Neural progenitor cell (in vitro differentiated cells): ENCODE measurements at regions not wholly inside any gene's neighbourhood (a gene's known extent, or its start where the extent isn't known, plus 50 kb on each side); places are given as distances from the start of the nearest gene placed in this dataset.

Experiments
- DNase-seq: peaks from one replicate; pipeline ENCODE4 v3.0.0-alpha.2; 2016; ENCODE audit warnings: low spot score
- H2AFZ ChIP-seq: fragments of 200-600 bp; sonication (generic); replicated peaks from 2 replicates; pipeline ENCODE4 v1.6.1; 2016; ENCODE audit warnings: antibody characterized with exemption
- H3F3A ChIP-seq: fragments of 200-600 bp; sonication (generic); 2 replicates; pipeline ENCODE4 v1.6.1; 2016; ENCODE audit warnings: antibody characterized with exemption, low read depth
- H3K27ac ChIP-seq: fragments of 200-600 bp; sonication (generic); 2 replicates; pipeline ENCODE4 v1.5.1; 2016; ENCODE audit warnings: mild to moderate bottlenecking
- H3K27me3 ChIP-seq: fragments of 200-600 bp; sonication (generic); 2 replicates; pipeline ENCODE4 v1.6.1; 2016; ENCODE audit warnings: mild to moderate bottlenecking, moderate library complexity
- H3K36me3 ChIP-seq: fragments of 200-600 bp; sonication (generic); 2 replicates; pipeline ENCODE4 v1.5.1; 2016
- H3K4me1 ChIP-seq: fragments of 200-600 bp; sonication (generic); 2 replicates; pipeline ENCODE4 v1.6.1; 2016; ENCODE audit warnings: mixed run types
- H3K4me2 ChIP-seq: fragments of 200-600 bp; sonication (generic); 2 replicates; pipeline ENCODE4 v1.6.1; 2016
- H3K4me3 ChIP-seq: fragments of 200-600 bp; sonication (generic); 2 replicates; pipeline ENCODE4 v1.5.1; 2016
- H3K79me2 ChIP-seq: fragments of 200-600 bp; sonication (generic); 2 replicates; pipeline ENCODE4 v1.6.1; 2016; ENCODE audit warnings: low read depth
- H3K9ac ChIP-seq: fragments of 200-600 bp; sonication (generic); 2 replicates; pipeline ENCODE4 v1.6.1; 2016
- H3K9me3 ChIP-seq: fragments of 200-600 bp; sonication (generic); 2 replicates; pipeline ENCODE4 v1.5.1; 2016; ENCODE audit warnings: low read depth
- H4K20me1 ChIP-seq: fragments of 200-600 bp; sonication (generic); 2 replicates; pipeline ENCODE4 v1.6.1; 2016; ENCODE audit warnings: low read depth
- H3K27ac Mint-ChIP-seq: 3 replicates; pipeline ENCODE4 v1.8.0; 2021; ENCODE audit warnings: mixed read lengths
- H3K27me3 Mint-ChIP-seq: 2 replicates; pipeline ENCODE4 v1.8.0; 2022; ENCODE audit warnings: low read depth, mild to moderate bottlenecking, inconsistent platforms, moderate library complexity, mixed read lengths; ENCODE audit not compliant: insufficient read depth
- H3K36me3 Mint-ChIP-seq: 3 replicates; pipeline ENCODE4 v1.8.0; 2021; ENCODE audit warnings: mixed read lengths
- H3K4me1 Mint-ChIP-seq: 3 replicates; pipeline ENCODE4 v1.8.0; 2021; ENCODE audit warnings: mixed read lengths
- H3K4me3 Mint-ChIP-seq: 3 replicates; pipeline ENCODE4 v1.8.0; 2021; ENCODE audit warnings: mild to moderate bottlenecking, moderate library complexity, mixed read lengths
- H3K9me3 Mint-ChIP-seq: 3 replicates; pipeline ENCODE4 v1.8.0; 2020; ENCODE audit warnings: mixed read lengths
- EZH2 ChIP-seq: fragments of 200-600 bp; sonication (generic); IDR thresholded peaks from 2 replicates; pipeline ENCODE4 v1.6.1; 2017; ENCODE audit warnings: antibody characterized with exemption, mild to moderate bottlenecking, moderate library complexity
- EZH2phosphoT487 ChIP-seq: fragments of 200-600 bp; sonication (generic); IDR thresholded peaks from 2 replicates; pipeline ENCODE4 v1.6.1; 2017; ENCODE audit warnings: antibody characterized with exemption
- TF ChIP-seq, protein P1 (sequence below): fragments of 200-600 bp; sonication (generic); IDR thresholded peaks from 2 replicates; pipeline ENCODE4 v1.5.1; 2017; ENCODE audit warnings: antibody characterized with exemption, mild to moderate bottlenecking

GRCh38 chr6:66086532-66086931 lies 379.5 kb upstream of the EYS start:
- Histone ChIP-seq H3K4me2 (no peak overlapping the region), H3K27ac (no peak overlapping the region), H2AFZ (no peak overlapping the region), H3K36me3 (no peaks in the 10 kb centered on the region), H3K27me3 (no peaks in the 10 kb centered on the region), H3K4me1 (no peaks in the 10 kb centered on the region), H3K9ac (no peak overlapping the region), H3F3A (no peaks in the 10 kb centered on the region), H3K9me3 (peaks cover 5% of the 10 kb centered on the region), H3K79me2 (no peaks in the 10 kb centered on the region), H4K20me1 (no peaks in the 10 kb centered on the region), H3K4me3 (no peak overlapping the region)
- TF ChIP-seq EZH2 (no peak), EZH2phosphoT487 (no peak)
- TF ChIP-seq, protein P1, sequence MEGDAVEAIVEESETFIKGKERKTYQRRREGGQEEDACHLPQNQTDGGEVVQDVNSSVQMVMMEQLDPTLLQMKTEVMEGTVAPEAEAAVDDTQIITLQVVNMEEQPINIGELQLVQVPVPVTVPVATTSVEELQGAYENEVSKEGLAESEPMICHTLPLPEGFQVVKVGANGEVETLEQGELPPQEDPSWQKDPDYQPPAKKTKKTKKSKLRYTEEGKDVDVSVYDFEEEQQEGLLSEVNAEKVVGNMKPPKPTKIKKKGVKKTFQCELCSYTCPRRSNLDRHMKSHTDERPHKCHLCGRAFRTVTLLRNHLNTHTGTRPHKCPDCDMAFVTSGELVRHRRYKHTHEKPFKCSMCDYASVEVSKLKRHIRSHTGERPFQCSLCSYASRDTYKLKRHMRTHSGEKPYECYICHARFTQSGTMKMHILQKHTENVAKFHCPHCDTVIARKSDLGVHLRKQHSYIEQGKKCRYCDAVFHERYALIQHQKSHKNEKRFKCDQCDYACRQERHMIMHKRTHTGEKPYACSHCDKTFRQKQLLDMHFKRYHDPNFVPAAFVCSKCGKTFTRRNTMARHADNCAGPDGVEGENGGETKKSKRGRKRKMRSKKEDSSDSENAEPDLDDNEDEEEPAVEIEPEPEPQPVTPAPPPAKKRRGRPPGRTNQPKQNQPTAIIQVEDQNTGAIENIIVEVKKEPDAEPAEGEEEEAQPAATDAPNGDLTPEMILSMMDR = no peak
- H3K27me3 Mint-ChIP-seq = no peaks in the 10 kb centered on the region
- no peaks in the 10 kb centered on the region for H3K36me3 Mint-ChIP-seq
- H3K4me3 Mint-ChIP-seq = no peak overlapping the region
- H3K4me1 Mint-ChIP-seq = no peaks in the 10 kb centered on the region
- H3K27ac Mint-ChIP-seq = no peak overlapping the region
- DNase-seq = no peak
- H3K9me3 Mint-ChIP-seq = peaks cover 17% of the 10 kb centered on the region

DNA sequence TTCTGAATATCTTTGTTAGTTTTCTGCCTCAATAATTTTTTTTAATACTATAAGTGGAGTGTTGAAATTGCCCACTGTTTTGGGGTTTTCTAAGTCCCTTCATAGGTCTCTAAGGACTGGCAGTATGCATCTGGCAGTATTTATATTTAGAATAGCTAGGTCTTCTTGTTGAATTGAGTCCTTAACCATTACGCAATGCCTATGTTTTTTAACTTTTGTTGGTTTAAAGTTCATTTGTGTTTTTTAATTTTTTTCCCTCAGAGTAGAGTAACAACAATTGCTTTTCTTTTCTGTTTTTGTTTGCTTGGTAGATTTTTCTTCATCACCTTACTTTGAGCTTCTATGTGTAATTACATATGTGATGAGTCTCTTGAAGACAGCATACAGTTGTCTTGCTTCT lies 375.9 kb upstream of the EYS start:
- peaks cover 17% of the 10 kb centered on the region for H3K9me3 Mint-ChIP-seq
- Histone ChIP-seq H3K9ac (no peak overlapping the region), H3K79me2 (no peaks in the 10 kb centered on the region), H3K36me3 (no peaks in the 10 kb centered on the region), H3F3A (no peaks in the 10 kb centered on the region), H3K4me3 (no peak overlapping the region), H3K9me3 (peaks cover 5% of the 10 kb centered on the region), H3K4me1 (no peaks in the 10 kb centered on the region), H3K27ac (no peak overlapping the region), H3K4me2 (no peak overlapping the region), H4K20me1 (no peaks in the 10 kb centered on the region), H3K27me3 (no peaks in the 10 kb centered on the region), H2AFZ (no peak overlapping the region)
- no peak for DNase-seq
- H3K4me3 Mint-ChIP-seq = no peak overlapping the region
- H3K4me1 Mint-ChIP-seq = no peaks in the 10 kb centered on the region
- TF ChIP-seq EZH2 = no peak
- TF ChIP-seq, protein P1 = no peak
- TF ChIP-seq EZH2phosphoT487 = no peak
- H3K27me3 Mint-ChIP-seq = peaks cover 2% of the 10 kb centered on the region
- H3K27ac Mint-ChIP-seq = no peak overlapping the region
- no peaks in the 10 kb centered on the region for H3K36me3 Mint-ChIP-seq

- no peak overlapping the region for H3K9ac ChIP-seq
- H3K9me3 Mint-ChIP-seq = no peaks in the 10 kb centered on the region
- H3K27ac ChIP-seq = no peak overlapping the region
- H3K4me3 ChIP-seq = no peak overlapping the region
- no peaks in the 10 kb centered on the region for H3K27me3 Mint-ChIP-seq
- no peak for TF ChIP-seq EZH2
- TF ChIP-seq, protein P1 = no peak
- TF ChIP-seq EZH2phosphoT487 = no peak
- H3K9me3 ChIP-seq = no peaks in the 10 kb centered on the region
- no peak overlapping the region for H2AFZ ChIP-seq
- H3K4me1 Mint-ChIP-seq = peaks cover 3% of the 10 kb centered on the region
- H3K4me1 ChIP-seq = no peaks in the 10 kb centered on the region
- no peak overlapping the region for H3K27ac Mint-ChIP-seq
- H4K20me1 ChIP-seq = no peaks in the 10 kb centered on the region
- no peaks in the 10 kb centered on the region for H3K27me3 ChIP-seq
- no peaks in the 10 kb centered on the region for H3K36me3 Mint-ChIP-seq
- no peaks in the 10 kb centered on the region for H3F3A ChIP-seq
- H3K4me2 ChIP-seq = no peak overlapping the region
- no peaks in the 10 kb centered on the region for H3K79me2 ChIP-seq
- H3K36me3 ChIP-seq = no peaks in the 10 kb centered on the region
- no peak overlapping the region for H3K4me3 Mint-ChIP-seq
- no peak for DNase-seq
Observed at GRCh38 chr6:66068907-66069306, 361.9 kb upstream of the EYS start.

DNA sequence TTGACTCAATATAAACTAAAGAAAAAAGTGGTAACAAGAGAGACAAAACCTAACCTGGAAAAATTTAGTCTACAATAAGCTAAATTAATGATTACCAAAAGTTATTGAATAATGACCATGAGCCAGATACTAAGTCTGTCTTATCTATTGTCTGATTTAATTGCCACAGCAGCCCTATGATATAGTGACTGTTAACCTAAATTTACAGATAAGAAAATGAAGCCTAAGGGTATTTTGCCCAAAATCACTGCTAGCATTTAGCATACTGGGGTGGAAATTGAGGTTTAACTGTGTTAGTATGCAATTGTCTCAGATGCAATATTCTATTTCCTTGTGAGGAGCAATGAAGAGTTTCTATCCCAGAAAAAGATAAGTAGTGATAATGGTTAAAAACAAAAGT lies 361.0 kb upstream of the EYS start:
- no peaks in the 10 kb centered on the region for H4K20me1 ChIP-seq
- H3K4me3 Mint-ChIP-seq = no peak overlapping the region
- no peaks in the 10 kb centered on the region for H3K36me3 Mint-ChIP-seq
- H3K4me2 ChIP-seq = no peak overlapping the region
- H3K4me1 ChIP-seq = no peaks in the 10 kb centered on the region
- no peaks in the 10 kb centered on the region for H3K36me3 ChIP-seq
- TF ChIP-seq EZH2phosphoT487 = no peak
- no peak for TF ChIP-seq EZH2
- TF ChIP-seq, protein P1 = no peak
- no peak overlapping the region for H3K27ac ChIP-seq
- DNase-seq = no peak
- no peaks in the 10 kb centered on the region for H3K9me3 ChIP-seq
- no peak overlapping the region for H3K9ac ChIP-seq
- H3K4me1 Mint-ChIP-seq = peaks cover 3% of the 10 kb centered on the region
- H3K27me3 ChIP-seq = no peaks in the 10 kb centered on the region
- no peak overlapping the region for H3K4me3 ChIP-seq
- no peaks in the 10 kb centered on the region for H3K27me3 Mint-ChIP-seq
- no peaks in the 10 kb centered on the region for H3K79me2 ChIP-seq
- peaks cover 1% of the 10 kb centered on the region for H3K9me3 Mint-ChIP-seq
- no peaks in the 10 kb centered on the region for H3F3A ChIP-seq
- H2AFZ ChIP-seq = no peak overlapping the region
- H3K27ac Mint-ChIP-seq = no peak overlapping the region
